ENCODE measurements at regions not wholly inside any gene's neighbourhood (a gene's known extent, or its start where the extent isn't known, plus 50 kb on each side); places are given as distances from the start of the nearest gene placed in this dataset.

DNA sequence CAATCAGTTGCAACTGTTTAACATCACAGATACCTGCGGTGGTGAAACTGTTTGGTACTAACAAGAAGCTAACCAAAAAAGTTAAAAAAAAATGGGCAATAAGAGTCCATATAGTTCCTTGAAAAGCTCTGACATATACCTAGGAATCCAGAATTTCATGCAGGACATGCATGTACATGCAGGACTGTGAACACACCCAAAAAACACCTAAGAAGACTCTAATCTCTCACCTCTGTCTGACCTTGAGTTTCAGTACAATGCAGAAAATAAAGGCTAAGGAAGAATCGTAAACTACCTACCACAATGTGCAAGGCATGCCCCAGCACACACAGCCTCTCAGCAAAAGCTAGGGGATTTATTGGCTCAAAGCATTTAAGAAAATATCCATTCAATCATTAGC is 110.7 kb upstream of the GOLGA8J start:
- DNase-seq (no peak), ATAC-seq (no peak)
- no peaks in the 10 kb centered on the region for H3K4me1 Mint-ChIP-seq
- no peak overlapping the region for H3K27ac Mint-ChIP-seq
- no peak overlapping the region for H3K4me3 Mint-ChIP-seq
- H3K36me3 Mint-ChIP-seq (ENCODE audit: low read depth) = peaks cover 3% of the 10 kb centered on the region
- peaks cover 4% of the 10 kb centered on the region for H3K9me3 ChIP-seq (ENCODE audit: control insufficient read depth, low read length, poor library complexity, severe bottlenecking)
- peaks cover 34% of the 10 kb centered on the region for H3K27me3 Mint-ChIP-seq

DNA sequence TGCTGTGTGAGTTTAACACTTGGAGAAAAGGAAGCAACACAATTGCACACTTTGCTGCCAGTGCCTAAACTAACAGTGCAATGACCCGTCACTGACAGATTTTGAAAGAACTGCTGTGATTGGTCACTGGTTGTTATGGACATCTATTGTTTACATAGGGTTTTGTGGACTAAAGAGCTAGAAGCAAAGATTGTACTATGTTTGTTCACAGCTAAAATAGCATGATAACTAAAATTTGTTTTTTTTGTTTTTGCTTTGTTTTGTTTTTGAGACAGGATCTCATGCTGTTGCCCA is 112.4 kb upstream of the GOLGA8J start:
- DNase-seq (no peak), ATAC-seq (no peak)
- Mint-ChIP-seq H3K27ac (no peak overlapping the region), H3K27me3 (peaks cover 47% of the 10 kb centered on the region), H3K4me1 (no peaks in the 10 kb centered on the region), H3K36me3 (ENCODE audit: low read depth) (peaks cover 3% of the 10 kb centered on the region), H3K4me3 (no peak overlapping the region)
- H3K9me3 ChIP-seq (ENCODE audit: control insufficient read depth, low read length, poor library complexity, severe bottlenecking) = peaks cover 4% of the 10 kb centered on the region

DNA sequence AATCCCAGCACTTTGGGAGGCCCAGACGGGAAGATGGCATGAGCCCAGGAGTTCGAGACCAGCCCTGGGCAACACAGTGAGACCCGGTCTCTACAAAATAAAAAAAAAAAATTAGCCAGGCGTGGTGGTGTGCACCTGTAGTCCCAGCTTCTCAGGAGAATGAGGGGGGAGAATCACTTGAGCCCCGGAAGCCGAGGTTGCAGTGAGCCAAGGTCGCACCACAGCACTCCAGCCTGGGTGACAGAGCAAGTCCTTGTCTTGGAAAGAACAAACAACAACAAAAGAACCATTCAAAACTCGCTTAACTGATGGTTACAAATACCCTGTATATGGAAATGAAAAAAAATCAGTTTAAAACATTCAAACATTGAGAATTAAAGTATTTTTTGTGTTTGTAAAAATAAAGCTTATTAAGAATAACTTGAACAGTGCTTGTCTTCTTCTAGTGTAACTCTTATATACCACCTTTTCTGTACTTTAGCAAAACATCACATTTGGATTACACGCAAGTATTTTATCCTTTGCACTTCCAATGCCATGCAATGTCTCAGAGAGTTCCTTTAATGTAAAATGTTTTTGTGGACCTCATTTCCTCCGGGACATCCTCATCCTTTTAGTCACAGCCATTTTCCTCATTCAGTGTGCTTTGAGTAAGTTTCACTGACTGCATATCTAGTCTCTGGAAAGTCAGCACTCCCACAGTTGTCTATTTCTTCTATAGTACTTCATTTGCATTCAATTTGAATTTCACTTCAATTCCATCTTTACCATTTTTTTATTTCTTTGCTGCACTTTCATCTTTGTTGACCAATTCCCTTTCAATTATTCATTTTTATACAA is 113.0 kb upstream of the GOLGA8J start:
- Mint-ChIP-seq H3K36me3 (ENCODE audit: low read depth) (peaks cover 3% of the 10 kb centered on the region), H3K4me3 (no peak overlapping the region), H3K27me3 (peaks cover 48% of the 10 kb centered on the region), H3K27ac (no peak overlapping the region), H3K4me1 (no peaks in the 10 kb centered on the region)
- ATAC-seq (no peak), DNase-seq (no peak)
- H3K9me3 ChIP-seq (ENCODE audit: control insufficient read depth, low read length, poor library complexity, severe bottlenecking) = peaks cover 4% of the 10 kb centered on the region

DNA sequence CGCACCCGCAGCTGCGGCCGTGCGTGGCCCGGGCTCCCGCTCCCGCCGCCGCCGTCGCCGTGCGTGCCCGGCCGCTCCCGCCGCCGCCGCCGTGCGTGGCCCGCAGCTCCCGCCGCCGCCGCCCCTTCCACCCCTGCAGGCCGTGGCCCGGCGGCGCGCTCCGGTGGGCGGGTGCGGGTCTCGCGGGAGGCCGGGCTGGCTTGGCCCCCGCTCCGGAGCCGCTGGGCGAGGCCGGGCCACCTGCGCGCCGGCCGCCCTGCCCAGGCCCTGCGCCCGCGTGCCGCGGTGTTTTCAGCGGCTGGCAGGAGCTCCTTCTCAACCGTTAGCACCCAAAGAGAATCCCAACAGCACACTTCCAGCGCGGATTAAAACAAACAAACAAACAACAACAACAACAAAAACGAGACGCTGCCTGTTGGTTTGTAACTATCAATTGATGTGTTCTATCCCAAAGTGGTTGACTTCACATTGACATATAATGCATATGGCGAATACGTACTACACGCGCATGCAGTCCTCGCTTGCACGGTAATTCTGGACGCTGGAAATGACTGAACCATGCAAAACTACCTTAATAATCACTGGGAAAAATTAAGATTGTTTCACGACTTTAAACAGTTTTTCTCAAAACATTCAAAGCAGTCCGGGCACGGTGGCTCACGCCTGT is 113.7 kb upstream of the GOLGA8J start:
- Mint-ChIP-seq H3K27ac (no peak overlapping the region), H3K36me3 (ENCODE audit: low read depth) (peaks cover 3% of the 10 kb centered on the region), H3K27me3 (peaks cover 51% of the 10 kb centered on the region), H3K4me1 (no peaks in the 10 kb centered on the region), H3K4me3 (no peak overlapping the region)
- ATAC-seq = no peak
- peaks cover 4% of the 10 kb centered on the region for H3K9me3 ChIP-seq (ENCODE audit: control insufficient read depth, low read length, poor library complexity, severe bottlenecking)
- no peak for DNase-seq

DNA sequence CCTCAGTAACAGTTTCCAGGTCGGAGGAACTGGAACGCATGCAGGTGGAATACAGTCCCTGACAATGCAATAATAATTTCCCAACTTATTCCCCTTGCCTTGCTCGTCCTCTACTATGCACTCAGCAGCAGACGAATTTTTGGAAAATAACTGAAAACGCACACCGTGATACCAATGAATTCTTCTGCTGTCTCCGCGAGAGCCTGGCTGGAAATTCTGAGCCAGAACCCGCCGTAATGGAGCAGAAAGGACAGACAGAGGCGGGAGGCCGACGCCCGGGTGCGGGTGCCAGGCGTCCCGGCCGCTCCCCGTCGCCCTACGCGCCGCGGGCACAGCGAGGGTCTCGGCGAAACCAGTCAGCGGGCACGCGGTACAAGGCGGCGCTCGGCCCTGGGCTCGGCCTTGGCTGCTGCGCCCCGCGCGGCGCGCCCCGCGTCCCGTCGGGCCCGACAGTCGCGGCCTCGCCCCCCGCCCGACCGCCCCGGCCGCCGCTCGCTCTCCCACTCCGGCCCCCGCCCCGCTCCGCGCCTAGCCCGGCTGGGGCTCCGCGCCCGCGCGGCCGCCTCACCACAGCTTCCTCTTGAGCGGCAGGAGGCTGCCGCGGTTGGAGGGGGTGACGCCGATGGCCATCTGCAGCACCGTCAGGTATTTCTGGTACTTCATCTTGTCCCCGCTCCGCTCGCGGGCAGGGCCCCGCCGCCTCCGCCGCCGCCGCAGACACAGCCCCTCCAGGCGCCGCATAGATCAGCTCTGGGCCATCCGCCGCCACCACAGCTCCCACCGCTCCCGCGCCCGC is 114.5 kb upstream of the GOLGA8J start:
- H3K9me3 ChIP-seq (ENCODE audit: control insufficient read depth, low read length, poor library complexity, severe bottlenecking) = peaks cover 4% of the 10 kb centered on the region
- H3K36me3 Mint-ChIP-seq (ENCODE audit: low read depth) = peaks cover 3% of the 10 kb centered on the region
- no peak overlapping the region for H3K27ac Mint-ChIP-seq
- DNase-seq = no peak
- ATAC-seq = no peak
- no peaks in the 10 kb centered on the region for H3K4me1 Mint-ChIP-seq
- no peak overlapping the region for H3K4me3 Mint-ChIP-seq
- peaks cover 51% of the 10 kb centered on the region for H3K27me3 Mint-ChIP-seq

DNA sequence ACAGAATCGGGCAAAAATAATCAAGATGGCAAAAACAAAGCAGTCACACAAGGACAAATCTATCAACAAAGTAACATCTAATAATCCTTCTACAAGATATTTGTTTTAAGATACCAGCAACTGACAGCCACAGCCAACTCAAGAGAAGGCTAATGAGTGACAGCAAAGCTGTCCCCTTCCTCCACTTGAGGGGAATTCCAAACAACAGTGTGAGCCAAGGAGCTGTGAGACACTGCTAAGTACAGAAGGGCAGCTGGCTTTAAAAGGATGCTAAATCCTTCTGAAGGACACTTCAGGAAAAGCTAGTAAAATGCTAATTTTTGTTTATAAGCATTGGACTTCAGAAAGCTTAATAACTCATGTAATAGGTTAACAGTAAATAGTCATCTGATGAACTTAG is 120.3 kb upstream of the GOLGA8J start:
- ATAC-seq (no peak), DNase-seq (no peak)
- peaks cover 66% of the 10 kb centered on the region for H3K27me3 Mint-ChIP-seq
- H3K4me3 Mint-ChIP-seq = no peak overlapping the region
- H3K9me3 ChIP-seq (ENCODE audit: control insufficient read depth, low read length, poor library complexity, severe bottlenecking) = no peaks in the 10 kb centered on the region
- peaks cover 3% of the 10 kb centered on the region for H3K36me3 Mint-ChIP-seq (ENCODE audit: low read depth)
- no peaks in the 10 kb centered on the region for H3K4me1 Mint-ChIP-seq
- no peak overlapping the region for H3K27ac Mint-ChIP-seq

DNA sequence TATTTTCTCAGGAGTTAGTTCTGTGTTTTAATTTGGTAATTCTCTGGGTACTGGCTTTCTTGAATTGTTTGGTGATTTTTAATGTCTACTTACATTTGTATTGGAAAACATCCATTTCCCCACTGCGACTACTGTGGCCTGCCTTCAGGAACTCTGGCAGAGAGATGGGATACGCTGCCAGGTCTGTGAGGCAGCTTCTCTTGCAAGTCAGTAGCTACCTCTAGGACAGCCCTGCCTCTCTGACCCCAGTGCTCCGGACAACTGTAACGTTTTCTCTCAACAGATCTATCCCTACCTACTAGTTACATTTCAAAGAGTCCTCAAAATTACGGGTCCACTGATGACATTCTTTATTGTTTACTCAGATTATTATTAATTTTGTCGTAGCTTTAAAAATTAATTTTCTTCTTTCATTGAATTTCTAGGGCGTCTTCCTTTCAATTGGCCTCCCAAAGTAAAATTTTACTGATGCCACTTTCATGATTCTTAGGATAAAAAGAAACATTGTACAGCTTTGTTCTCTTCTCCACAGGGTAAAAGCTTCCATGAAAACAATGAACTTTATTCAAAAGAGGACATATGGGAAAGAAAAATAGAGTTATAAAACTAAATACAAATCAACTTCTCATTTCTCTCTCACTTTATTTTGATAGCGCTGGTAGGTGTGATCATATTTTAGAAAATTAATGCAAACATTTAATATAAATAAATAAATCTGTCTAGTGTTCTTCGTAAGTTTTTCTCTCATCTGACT is 123.2 kb upstream of the GOLGA8J start:
- ATAC-seq = no peak
- Mint-ChIP-seq H3K4me1 (no peaks in the 10 kb centered on the region), H3K4me3 (no peak overlapping the region), H3K36me3 (ENCODE audit: low read depth) (peaks cover 2% of the 10 kb centered on the region), H3K27ac (no peak overlapping the region), H3K27me3 (peaks cover 47% of the 10 kb centered on the region)
- no peak for DNase-seq
- H3K9me3 ChIP-seq (ENCODE audit: control insufficient read depth, low read length, poor library complexity, severe bottlenecking) = no peaks in the 10 kb centered on the region

DNA sequence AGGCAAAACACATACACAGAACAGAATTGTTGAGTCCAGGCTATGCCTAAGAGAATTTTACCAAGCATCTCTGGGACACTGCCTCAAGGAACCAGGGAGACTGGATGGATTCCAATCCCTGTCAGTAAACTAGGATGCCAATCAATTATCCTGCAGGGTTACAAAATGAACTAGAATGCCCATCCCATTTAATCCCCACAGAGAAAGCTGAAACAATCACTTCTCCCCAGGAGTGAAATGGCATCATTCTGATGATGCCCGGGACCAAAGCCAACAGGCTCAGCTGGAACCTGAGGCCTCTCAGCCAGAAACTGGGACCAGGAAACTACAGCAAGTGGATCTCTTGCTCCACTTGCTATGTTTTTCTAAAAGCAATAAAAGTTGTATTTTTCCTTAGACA is 130.0 kb upstream of the TJP1 start:
- Mint-ChIP-seq H3K27ac (no peak overlapping the region), H3K4me3 (no peak overlapping the region), H3K36me3 (ENCODE audit: low read depth) (no peaks in the 10 kb centered on the region), H3K27me3 (no peaks in the 10 kb centered on the region), H3K4me1 (no peaks in the 10 kb centered on the region)
- no peak for DNase-seq
- no peaks in the 10 kb centered on the region for H3K9me3 ChIP-seq (ENCODE audit: control insufficient read depth, low read length, poor library complexity, severe bottlenecking)
- ATAC-seq = no peak

DNA sequence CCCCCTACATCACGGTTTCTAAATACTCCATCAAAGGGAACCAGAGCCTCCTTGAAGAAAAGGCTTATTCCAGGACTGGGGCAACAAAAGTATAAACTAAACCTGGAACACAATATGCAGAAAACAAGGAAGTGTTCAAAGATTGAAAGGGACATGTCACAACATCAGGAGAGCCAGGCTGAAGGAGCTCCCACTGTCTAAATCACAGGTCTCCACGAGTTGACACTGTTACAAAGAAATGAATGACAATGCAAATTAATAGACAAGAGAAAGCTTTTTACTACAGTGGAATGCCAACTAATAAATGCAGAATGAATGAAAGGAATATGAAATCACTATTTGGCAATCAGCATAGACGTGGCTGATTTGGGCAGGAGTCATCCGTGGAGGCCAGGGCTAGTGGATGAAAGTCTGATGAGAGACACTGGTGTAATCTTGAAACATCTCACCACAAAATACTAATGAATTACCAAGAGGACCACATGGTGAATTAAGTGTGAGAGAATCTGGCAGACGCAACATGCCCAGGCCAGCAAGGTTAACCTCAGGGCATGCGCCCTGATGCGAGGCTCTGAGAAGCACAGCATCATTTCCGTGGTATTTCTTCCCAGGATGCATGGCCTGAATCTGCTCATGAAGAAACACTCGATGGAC is 123.8 kb upstream of the TJP1 start:
- H3K4me1 Mint-ChIP-seq = no peaks in the 10 kb centered on the region
- no peak overlapping the region for H3K4me3 Mint-ChIP-seq
- H3K27me3 Mint-ChIP-seq = peaks cover 31% of the 10 kb centered on the region
- H3K36me3 Mint-ChIP-seq (ENCODE audit: low read depth) = peaks cover 3% of the 10 kb centered on the region
- no peak for ATAC-seq
- H3K27ac Mint-ChIP-seq = no peak overlapping the region
- no peak for DNase-seq
- H3K9me3 ChIP-seq (ENCODE audit: control insufficient read depth, low read length, poor library complexity, severe bottlenecking) = no peaks in the 10 kb centered on the region

DNA sequence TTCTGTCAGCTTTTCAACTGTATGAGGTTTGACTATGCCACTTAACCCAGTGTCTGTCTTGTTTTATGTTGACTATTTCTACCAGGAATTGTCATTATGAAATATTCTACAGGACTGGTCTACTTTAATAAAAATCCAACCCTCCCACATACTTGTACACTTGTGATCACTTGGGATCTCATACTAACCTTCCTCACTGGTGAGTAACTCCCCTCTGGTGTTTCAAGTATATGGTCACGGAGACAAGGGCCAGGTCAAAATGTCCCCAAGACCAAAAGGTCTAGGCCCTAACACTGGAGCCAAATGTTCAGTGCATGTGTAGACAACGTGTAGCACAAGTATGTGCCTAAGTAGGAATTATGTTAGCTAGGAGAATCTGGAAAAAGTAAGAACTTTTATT is 122.7 kb upstream of the TJP1 start:
- Mint-ChIP-seq H3K36me3 (ENCODE audit: low read depth) (peaks cover 3% of the 10 kb centered on the region), H3K27me3 (peaks cover 40% of the 10 kb centered on the region), H3K4me1 (no peaks in the 10 kb centered on the region), H3K27ac (no peak overlapping the region), H3K4me3 (no peak overlapping the region)
- no peaks in the 10 kb centered on the region for H3K9me3 ChIP-seq (ENCODE audit: control insufficient read depth, low read length, poor library complexity, severe bottlenecking)
- ATAC-seq (no peak), DNase-seq (no peak)

DNA sequence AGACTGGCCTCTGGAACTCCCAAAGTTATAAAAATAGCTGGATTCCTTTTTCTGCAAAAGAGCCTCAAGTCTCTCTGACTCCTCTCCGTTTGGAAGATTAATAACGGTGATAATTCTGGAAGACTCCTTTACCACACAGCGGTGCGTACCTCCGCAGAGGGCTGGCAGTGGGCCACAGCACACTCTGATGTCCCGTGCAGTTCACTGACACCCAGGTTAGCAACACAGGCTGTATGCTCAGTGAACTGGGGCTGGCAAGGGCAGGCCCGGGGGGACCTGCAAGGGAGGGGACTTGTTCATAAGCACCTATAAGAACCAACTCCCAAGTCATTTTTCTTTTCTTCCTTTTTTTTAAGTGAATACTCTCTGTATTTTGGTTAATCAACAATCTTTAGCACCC is 120.3 kb upstream of the TJP1 start:
- ATAC-seq (no peak), DNase-seq (no peak)
- H3K27me3 Mint-ChIP-seq = peaks cover 45% of the 10 kb centered on the region
- no peaks in the 10 kb centered on the region for H3K4me1 Mint-ChIP-seq
- no peak overlapping the region for H3K27ac Mint-ChIP-seq
- H3K9me3 ChIP-seq (ENCODE audit: control insufficient read depth, low read length, poor library complexity, severe bottlenecking) = no peaks in the 10 kb centered on the region
- H3K4me3 Mint-ChIP-seq = no peak overlapping the region
- peaks cover 3% of the 10 kb centered on the region for H3K36me3 Mint-ChIP-seq (ENCODE audit: low read depth)

DNA sequence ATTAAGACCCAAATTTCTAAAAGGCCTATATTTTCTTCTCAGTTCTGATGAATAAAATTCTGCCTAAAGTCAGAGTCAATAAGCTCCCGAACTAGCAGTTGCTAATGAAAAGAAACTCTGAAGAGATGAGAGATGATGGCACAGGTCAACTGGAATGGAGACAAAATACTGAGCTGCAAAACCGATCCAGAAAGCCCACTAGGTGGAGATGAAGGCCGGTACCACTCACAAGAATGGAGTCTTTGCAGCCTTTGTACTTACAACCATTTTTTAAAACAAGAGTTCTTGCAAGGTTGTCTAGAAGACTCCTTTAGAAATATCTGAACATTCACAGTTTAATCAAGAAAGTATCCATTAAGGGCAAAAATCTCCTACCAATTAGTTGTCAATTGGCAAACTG is 119.9 kb upstream of the TJP1 start:
- no peaks in the 10 kb centered on the region for H3K9me3 ChIP-seq (ENCODE audit: control insufficient read depth, low read length, poor library complexity, severe bottlenecking)
- no peaks in the 10 kb centered on the region for H3K4me1 Mint-ChIP-seq
- H3K27ac Mint-ChIP-seq = no peak overlapping the region
- peaks cover 3% of the 10 kb centered on the region for H3K36me3 Mint-ChIP-seq (ENCODE audit: low read depth)
- ATAC-seq = no peak
- peaks cover 46% of the 10 kb centered on the region for H3K27me3 Mint-ChIP-seq
- DNase-seq = no peak
- no peak overlapping the region for H3K4me3 Mint-ChIP-seq

DNA sequence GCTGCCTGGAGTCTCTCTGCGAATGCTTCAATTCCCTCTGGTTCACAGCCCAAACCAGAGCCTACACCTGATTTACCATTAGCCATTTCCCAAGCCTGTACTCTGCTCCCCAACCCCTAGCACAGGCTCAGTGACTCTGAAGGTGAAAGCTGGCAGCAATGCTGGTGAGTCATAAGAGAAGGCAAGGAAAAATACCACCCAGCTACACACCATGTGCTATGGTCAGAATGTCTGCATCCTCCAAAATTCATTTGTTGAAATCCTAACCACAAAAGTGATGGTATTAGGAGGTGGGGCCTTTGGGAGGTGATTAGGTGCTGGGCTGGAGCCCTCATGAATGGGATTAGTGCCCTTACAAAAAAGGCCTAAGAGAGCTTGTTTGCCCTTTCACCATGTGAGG is 117.1 kb upstream of the TJP1 start:
- H3K9me3 ChIP-seq (ENCODE audit: control insufficient read depth, low read length, poor library complexity, severe bottlenecking) = no peaks in the 10 kb centered on the region
- no peak overlapping the region for H3K4me3 Mint-ChIP-seq
- H3K36me3 Mint-ChIP-seq (ENCODE audit: low read depth) = peaks cover 3% of the 10 kb centered on the region
- no peak overlapping the region for H3K27ac Mint-ChIP-seq
- H3K4me1 Mint-ChIP-seq = no peaks in the 10 kb centered on the region
- no peak for ATAC-seq
- no peak for DNase-seq
- peaks cover 45% of the 10 kb centered on the region for H3K27me3 Mint-ChIP-seq

Data from T-helper 17 cell (primary cell).